ENCODE measurements at regions not wholly inside any gene's neighbourhood (a gene's known extent, or its start where the extent isn't known, plus 50 kb on each side); places are given as distances from the start of the nearest gene placed in this dataset.

GRCh38 chr15:96390986-96391385, 60.5 kb downstream of the NR2F2 start:
- no peak for DNase-seq (ENCODE audit: low spot score)

GRCh38 chr15:96392380-96393208, 62.1 kb downstream of the NR2F2 start:
- DNase-seq (ENCODE audit: low spot score): no peak

- DNase-seq (ENCODE audit: low spot score): no peak
These were observed 62.7 kb downstream of the NR2F2 start for GRCh38 chr15:96393209-96393513.

GRCh38 chr15:96395687-96396086, 65.2 kb downstream of the NR2F2 start:
- no peak for DNase-seq (ENCODE audit: low spot score)

GRCh38 chr15:96398776-96399175, 68.3 kb downstream of the NR2F2 start:
- DNase-seq (ENCODE audit: low spot score): no peak

GRCh38 chr15:96402403-96402802, 71.9 kb downstream of the NR2F2 start:
- DNase-seq (ENCODE audit: low spot score): no peak

GRCh38 chr15:96403071-96403470, 72.6 kb downstream of the NR2F2 start:
- no peak for DNase-seq (ENCODE audit: low spot score)

- no peak for DNase-seq (ENCODE audit: low spot score)
These were observed 73.4 kb downstream of the NR2F2 start for GRCh38 chr15:96403932-96404331.

- no peak for DNase-seq (ENCODE audit: low spot score)
These were observed 74.1 kb downstream of the NR2F2 start for GRCh38 chr15:96404560-96404959.

GRCh38 chr15:96406291-96406690, 75.8 kb downstream of the NR2F2 start:
- DNase-seq (ENCODE audit: low spot score): no peak

GRCh38 chr15:96406701-96407100, 76.2 kb downstream of the NR2F2 start:
- no peak for DNase-seq (ENCODE audit: low spot score)

- DNase-seq (ENCODE audit: low spot score): no peak
These were observed 77.0 kb downstream of the NR2F2 start for GRCh38 chr15:96407482-96407881.

GRCh38 chr15:96408591-96409183, 78.2 kb downstream of the NR2F2 start:
- DNase-seq (ENCODE audit: low spot score): no peak

GRCh38 chr15:96409215-96410138, 79.0 kb downstream of the NR2F2 start:
- no peak for DNase-seq (ENCODE audit: low spot score)

GRCh38 chr15:96410175-96411055, 79.9 kb downstream of the NR2F2 start:
- no peak for DNase-seq (ENCODE audit: low spot score)

- no peak for DNase-seq (ENCODE audit: low spot score)
These were observed 80.8 kb downstream of the NR2F2 start for GRCh38 chr15:96411056-96412031.

GRCh38 chr15:96412045-96412905, 81.8 kb downstream of the NR2F2 start:
- DNase-seq (ENCODE audit: low spot score): no peak

- no peak for DNase-seq (ENCODE audit: low spot score)
These were observed 82.4 kb downstream of the NR2F2 start for GRCh38 chr15:96412906-96413231.

- DNase-seq (ENCODE audit: low spot score): no peak
These were observed 83.2 kb downstream of the NR2F2 start for GRCh38 chr15:96413657-96414056.

GRCh38 chr15:96414875-96415274, 84.4 kb downstream of the NR2F2 start:
- no peak for DNase-seq (ENCODE audit: low spot score)

Measured in cerebellar cortex (tissue), 1 donor.